ENCODE measurements at regions not wholly inside any gene's neighbourhood (a gene's known extent, or its start where the extent isn't known, plus 50 kb on each side); places are given as distances from the start of the nearest gene placed in this dataset.

GRCh38 chr1:38135625-38136414, 89.2 kb upstream of the POU3F1 start:
- no peaks in the 10 kb centered on the region for H3K9me3 ChIP-seq (replicated peaks)
- peaks cover 35% of the 10 kb centered on the region for H3K4me1 ChIP-seq (replicated peaks)
- no peak for DNase-seq (ENCODE audit: low read depth in 1 of 2, low spot score in 2 of 2)
- H3K36me3 ChIP-seq, result no peaks in the 10 kb centered on the region
- H3K27me3 ChIP-seq (replicated peaks), result no peaks in the 10 kb centered on the region
- no peak overlapping the region for H3K27ac ChIP-seq
- no peak overlapping the region for H3K4me3 ChIP-seq

DNA sequence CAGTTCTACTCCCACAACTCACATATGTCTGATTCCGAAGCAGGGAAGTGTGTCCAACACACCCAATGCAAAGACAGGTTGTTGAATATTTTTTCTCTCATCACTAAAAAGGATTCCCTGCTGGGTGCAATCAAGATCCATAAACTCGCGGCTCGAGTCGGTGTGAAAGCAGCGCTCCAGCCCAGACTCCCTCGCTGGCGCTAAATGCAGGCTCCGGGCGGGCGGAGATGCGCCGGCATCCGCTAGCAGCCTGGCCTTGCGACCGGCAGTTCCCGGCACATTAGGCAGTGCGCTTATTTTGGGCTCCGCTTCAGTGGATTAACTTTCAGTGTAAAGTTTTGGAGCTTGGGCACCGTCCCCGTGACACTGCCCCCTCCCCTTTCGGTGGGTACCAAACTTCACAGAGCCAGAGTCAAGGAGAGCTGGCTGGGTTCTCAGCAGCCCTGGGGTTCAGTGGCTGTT, 87.7 kb upstream of the POU3F1 start:
- no peak for DNase-seq (ENCODE audit: low read depth in 1 of 2, low spot score in 2 of 2)
- no peak overlapping the region for H3K4me3 ChIP-seq
- no peaks in the 10 kb centered on the region for H3K36me3 ChIP-seq
- no peak overlapping the region for H3K27ac ChIP-seq
- H3K9me3 ChIP-seq (replicated peaks), result no peaks in the 10 kb centered on the region
- H3K27me3 ChIP-seq (replicated peaks), result no peaks in the 10 kb centered on the region
- H3K4me1 ChIP-seq (replicated peaks), result peaks cover 20% of the 10 kb centered on the region

DNA sequence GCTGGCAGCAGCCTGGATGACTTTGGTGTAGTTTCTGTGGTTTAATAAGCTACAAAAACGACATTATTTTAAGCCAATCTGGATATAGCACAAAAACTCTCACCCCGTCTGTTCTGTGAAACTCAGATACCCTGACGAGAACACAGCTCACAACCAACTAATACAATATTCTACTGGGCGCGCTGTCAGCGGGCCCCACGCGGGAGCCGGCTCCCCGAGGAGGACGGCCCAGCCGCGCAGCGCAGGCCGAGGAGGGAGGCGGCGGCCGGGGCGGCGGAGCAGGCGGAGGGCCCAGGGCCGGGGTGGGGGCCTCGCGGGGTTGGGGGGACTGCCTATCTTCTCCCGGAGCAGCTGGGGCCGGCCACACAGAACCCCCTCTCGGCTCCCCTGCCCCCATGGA, 87.2 kb upstream of the POU3F1 start:
- Histone ChIP-seq H3K36me3 (no peaks in the 10 kb centered on the region), H3K4me1 (replicated peaks) (peaks cover 15% of the 10 kb centered on the region), H3K4me3 (no peak overlapping the region), H3K27me3 (replicated peaks) (no peaks in the 10 kb centered on the region), H3K9me3 (replicated peaks) (no peaks in the 10 kb centered on the region), H3K27ac (no peak overlapping the region)
- DNase-seq (ENCODE audit: low read depth in 1 of 2, low spot score in 2 of 2), result no peak

DNA sequence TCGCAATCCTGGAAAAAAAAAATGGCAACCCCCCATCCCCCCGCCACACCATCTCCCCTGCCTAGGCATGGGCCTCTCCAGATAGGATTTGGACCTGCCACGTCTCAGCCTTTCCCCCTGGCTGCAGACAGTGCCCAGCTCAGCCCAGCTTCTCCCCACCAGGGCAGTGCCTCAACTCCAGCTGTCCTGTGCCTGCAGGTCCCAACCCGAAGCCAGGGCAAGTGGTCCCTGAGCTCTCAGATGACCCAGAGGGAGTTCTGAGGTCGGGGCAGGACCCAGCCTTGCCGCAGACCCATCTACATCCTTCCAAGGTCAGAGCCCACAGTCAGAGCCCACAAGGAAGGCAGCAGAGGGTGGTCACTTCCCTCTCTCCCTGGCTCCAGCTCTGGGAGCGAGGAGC, 86.7 kb upstream of the POU3F1 start:
- Histone ChIP-seq H3K27me3 (replicated peaks) (no peaks in the 10 kb centered on the region), H3K27ac (no peak overlapping the region), H3K4me3 (no peak overlapping the region), H3K4me1 (replicated peaks) (peaks cover 10% of the 10 kb centered on the region), H3K9me3 (replicated peaks) (no peaks in the 10 kb centered on the region), H3K36me3 (no peaks in the 10 kb centered on the region)
- DNase-seq (ENCODE audit: low read depth in 1 of 2, low spot score in 2 of 2), result no peak

DNA sequence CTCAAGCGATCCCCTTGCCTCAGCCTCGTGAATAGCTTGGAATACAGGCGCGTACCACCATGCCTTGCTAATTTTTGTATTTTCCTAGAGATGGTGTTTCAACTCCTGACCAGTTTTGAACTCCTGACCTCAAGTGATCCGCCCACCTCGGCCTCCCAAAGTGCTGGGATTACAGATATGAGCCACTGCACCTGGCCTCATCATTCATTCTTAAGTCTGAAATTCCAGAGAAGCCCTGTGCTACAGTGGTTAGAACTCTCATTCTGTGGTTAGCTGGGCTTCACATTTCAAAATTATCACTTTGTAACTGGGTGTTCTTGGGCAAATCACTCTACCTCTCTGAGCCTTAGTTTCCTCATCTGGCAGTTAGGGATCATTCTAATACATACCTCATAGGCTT, 86.1 kb upstream of the POU3F1 start:
- no peaks in the 10 kb centered on the region for H3K9me3 ChIP-seq (replicated peaks)
- H3K4me3 ChIP-seq, result no peak overlapping the region
- H3K36me3 ChIP-seq, result no peaks in the 10 kb centered on the region
- no peaks in the 10 kb centered on the region for H3K27me3 ChIP-seq (replicated peaks)
- no peak overlapping the region for H3K27ac ChIP-seq
- peaks cover 6% of the 10 kb centered on the region for H3K4me1 ChIP-seq (replicated peaks)
- DNase-seq (ENCODE audit: low read depth in 1 of 2, low spot score in 2 of 2), result no peak

- no peaks in the 10 kb centered on the region for H3K27me3 ChIP-seq (replicated peaks)
- H3K27ac ChIP-seq, result no peak overlapping the region
- no peak for DNase-seq (ENCODE audit: low read depth in 1 of 2, low spot score in 2 of 2)
- H3K9me3 ChIP-seq (replicated peaks), result no peaks in the 10 kb centered on the region
- no peaks in the 10 kb centered on the region for H3K36me3 ChIP-seq
- no peak overlapping the region for H3K4me3 ChIP-seq
- H3K4me1 ChIP-seq (replicated peaks), result peaks cover 9% of the 10 kb centered on the region
Measured at GRCh38 chr1:38131024-38131585, 84.5 kb upstream of the POU3F1 start.

GRCh38 chr1:38129971-38130370, 83.4 kb upstream of the POU3F1 start:
- DNase-seq (ENCODE audit: low read depth in 1 of 2, low spot score in 2 of 2), result no peak
- Histone ChIP-seq H3K27me3 (replicated peaks) (no peaks in the 10 kb centered on the region), H3K36me3 (no peaks in the 10 kb centered on the region), H3K4me3 (no peak overlapping the region), H3K27ac (no peak overlapping the region), H3K4me1 (replicated peaks) (peaks cover 9% of the 10 kb centered on the region), H3K9me3 (replicated peaks) (no peaks in the 10 kb centered on the region)

DNA sequence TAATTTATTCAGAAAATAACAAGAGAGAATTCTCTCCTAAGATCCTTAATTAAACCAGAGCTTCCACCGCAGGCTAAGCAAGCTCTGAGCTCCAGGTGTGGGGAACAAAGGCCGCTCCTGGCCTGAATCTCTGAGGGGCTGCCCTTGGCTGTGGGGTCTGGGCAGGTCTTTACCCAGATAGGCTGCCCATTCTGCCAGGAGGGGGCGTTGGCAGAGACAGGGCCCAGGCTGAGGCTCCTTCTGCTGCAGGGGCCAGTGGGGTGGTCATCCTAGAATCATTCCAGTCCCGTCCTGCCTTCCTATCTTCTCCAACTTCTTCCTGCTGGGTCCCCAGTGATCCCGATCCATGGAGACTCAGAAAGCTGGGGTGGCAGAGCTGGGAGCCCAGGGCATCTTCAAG, 82.9 kb upstream of the POU3F1 start:
- no peaks in the 10 kb centered on the region for H3K27me3 ChIP-seq (replicated peaks)
- no peak overlapping the region for H3K27ac ChIP-seq
- H3K9me3 ChIP-seq (replicated peaks), result no peaks in the 10 kb centered on the region
- peaks cover 9% of the 10 kb centered on the region for H3K4me1 ChIP-seq (replicated peaks)
- DNase-seq (ENCODE audit: low read depth in 1 of 2, low spot score in 2 of 2), result no peak
- H3K4me3 ChIP-seq, result no peak overlapping the region
- H3K36me3 ChIP-seq, result no peaks in the 10 kb centered on the region

GRCh38 chr1:38128926-38129453, 82.4 kb upstream of the POU3F1 start:
- no peaks in the 10 kb centered on the region for H3K9me3 ChIP-seq (replicated peaks)
- no peak overlapping the region for H3K4me3 ChIP-seq
- H3K4me1 ChIP-seq (replicated peaks), result peaks cover 9% of the 10 kb centered on the region
- DNase-seq (ENCODE audit: low read depth in 1 of 2, low spot score in 2 of 2), result no peak
- H3K27ac ChIP-seq, result no peak overlapping the region
- no peaks in the 10 kb centered on the region for H3K27me3 ChIP-seq (replicated peaks)
- no peaks in the 10 kb centered on the region for H3K36me3 ChIP-seq

- Histone ChIP-seq H3K27me3 (replicated peaks) (no peaks in the 10 kb centered on the region), H3K4me3 (no peak overlapping the region)
Measured at GRCh38 chr1:38128511-38128910, 81.9 kb upstream of the POU3F1 start.

DNA sequence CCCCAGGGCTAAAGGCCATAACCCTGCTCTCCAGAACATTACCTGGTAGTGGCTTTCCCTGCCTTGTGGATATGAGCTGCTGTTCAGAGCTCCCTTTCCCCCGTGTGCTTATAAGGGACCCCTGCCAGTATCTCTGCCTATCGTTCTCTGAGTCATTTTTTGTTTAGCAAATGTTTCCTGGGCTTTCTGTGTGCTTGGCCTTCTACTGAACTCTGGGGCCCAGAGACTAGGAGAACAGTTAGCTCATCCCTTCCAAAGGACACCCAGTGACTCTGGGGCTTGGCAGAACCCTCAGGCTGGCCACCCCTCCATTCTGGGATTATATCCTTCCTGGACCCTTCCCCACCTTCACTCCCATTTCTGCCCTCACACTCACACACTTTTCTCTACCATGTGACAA, 80.8 kb upstream of the POU3F1 start:
- Histone ChIP-seq H3K27me3 (replicated peaks) (no peaks in the 10 kb centered on the region), H3K4me1 (replicated peaks) (peaks cover 19% of the 10 kb centered on the region), H3K27ac (no peak overlapping the region), H3K9me3 (replicated peaks) (no peaks in the 10 kb centered on the region), H3K36me3 (no peaks in the 10 kb centered on the region), H3K4me3 (no peak overlapping the region)
- DNase-seq (ENCODE audit: low read depth in 1 of 2, low spot score in 2 of 2), result no peak

More at GRCh38 chr1:38128511-38128910, 81.9 kb upstream of the POU3F1 start:
- Histone ChIP-seq H3K27ac (no peak overlapping the region), H3K36me3 (no peaks in the 10 kb centered on the region), H3K9me3 (replicated peaks) (no peaks in the 10 kb centered on the region), H3K4me1 (replicated peaks) (peaks cover 14% of the 10 kb centered on the region)
- no peak for DNase-seq (ENCODE audit: low read depth in 1 of 2, low spot score in 2 of 2)

GRCh38 chr1:38126970-38127369, 80.4 kb upstream of the POU3F1 start:
- Histone ChIP-seq H3K36me3 (no peaks in the 10 kb centered on the region), H3K4me3 (no peak overlapping the region), H3K27me3 (replicated peaks) (no peaks in the 10 kb centered on the region), H3K27ac (no peak overlapping the region), H3K4me1 (replicated peaks) (peaks cover 19% of the 10 kb centered on the region), H3K9me3 (replicated peaks) (no peaks in the 10 kb centered on the region)
- no peak for DNase-seq (ENCODE audit: low read depth in 1 of 2, low spot score in 2 of 2)

DNA sequence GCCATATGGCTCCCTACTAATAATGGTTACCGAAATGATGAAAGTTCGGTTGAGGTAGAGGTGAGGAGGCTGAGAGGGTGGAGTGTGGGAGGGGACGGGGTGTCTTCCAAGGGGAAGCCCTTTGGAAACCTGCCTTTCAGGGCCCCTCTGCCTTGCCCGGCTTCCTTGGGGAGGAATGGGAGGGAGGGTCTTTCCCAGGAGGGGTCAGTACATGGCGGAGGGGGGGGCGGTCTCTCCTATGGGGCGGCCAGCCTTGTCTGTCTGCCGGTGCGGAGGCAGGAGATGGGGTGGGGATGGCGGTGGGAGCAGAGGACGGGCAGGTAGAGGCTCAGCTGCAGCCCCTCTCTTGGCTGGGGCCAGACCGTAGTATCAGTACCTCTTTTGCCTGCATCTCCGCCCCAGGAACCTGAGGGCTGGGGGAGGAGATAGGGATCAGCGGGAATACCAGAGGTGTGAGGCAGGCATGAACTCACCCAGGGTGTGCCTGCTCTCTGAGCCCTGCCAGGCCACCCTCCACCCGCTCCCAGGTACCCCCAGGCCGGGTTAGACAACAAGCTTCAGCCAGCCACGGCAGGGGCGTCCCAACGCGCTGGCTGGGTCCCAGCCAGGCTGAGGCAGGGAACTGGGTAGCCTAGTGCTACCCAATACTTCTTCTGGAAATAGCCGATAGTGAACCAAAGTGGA, 79.4 kb upstream of the POU3F1 start:
- Histone ChIP-seq H3K9me3 (replicated peaks) (no peaks in the 10 kb centered on the region), H3K27me3 (replicated peaks) (no peaks in the 10 kb centered on the region)

DNA sequence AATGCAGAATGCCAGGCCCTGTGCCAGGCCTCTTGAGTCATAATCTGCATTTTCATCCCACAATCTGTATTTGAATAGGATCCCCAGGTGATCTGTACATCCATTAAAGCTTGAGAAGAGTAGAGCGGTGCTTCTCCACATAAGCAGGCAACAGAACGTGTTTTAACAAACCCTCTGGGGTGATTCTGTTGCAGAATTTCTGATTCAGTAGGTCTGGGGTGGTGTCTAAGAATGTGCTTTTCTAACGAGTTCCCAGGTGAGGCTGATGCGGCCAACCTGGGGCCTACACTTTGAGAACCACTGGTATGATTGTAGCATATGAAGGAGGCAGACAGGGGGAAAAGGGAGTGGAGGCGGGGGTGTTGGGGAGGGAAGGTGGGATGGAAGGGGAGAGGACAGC, 78.4 kb upstream of the POU3F1 start:
- Histone ChIP-seq H3K27me3 (replicated peaks) (no peaks in the 10 kb centered on the region), H3K4me1 (replicated peaks) (peaks cover 19% of the 10 kb centered on the region), H3K4me3 (no peak overlapping the region), H3K36me3 (no peaks in the 10 kb centered on the region), H3K27ac (no peak overlapping the region), H3K9me3 (replicated peaks) (no peaks in the 10 kb centered on the region)
- DNase-seq (ENCODE audit: low read depth in 1 of 2, low spot score in 2 of 2), result no peak

More for the DNA sequence above, 79.4 kb upstream of the POU3F1 start:
- H3K27ac ChIP-seq, result no peak overlapping the region
- no peak overlapping the region for H3K4me3 ChIP-seq
- H3K36me3 ChIP-seq, result no peaks in the 10 kb centered on the region
- no peak for DNase-seq (ENCODE audit: low read depth in 1 of 2, low spot score in 2 of 2)
- peaks cover 19% of the 10 kb centered on the region for H3K4me1 ChIP-seq (replicated peaks)
